GM12892 (cell line): ENCODE measurements at regions not wholly inside any gene's neighbourhood (a gene's known extent, or its start where the extent isn't known, plus 50 kb on each side); places are given as distances from the start of the nearest gene placed in this dataset.

Source experiments
- DNase-seq: peaks from one replicate; pipeline ENCODE4 v3.0.0; 2011; ENCODE audit not compliant: insufficient read length
- FAIRE-seq: peaks from 2 replicates; lab custom pipeline; 2011; peaks lifted over from hg19 to GRCh38; lab: Jason Lieb, UNC
- POLR2A ChIP-seq: IDR thresholded peaks from 2 replicates; pipeline ENCODE4 v1.6.1; 2011; ENCODE audit warnings: low read depth, low read length, control low read depth
- POLR2AphosphoS5 ChIP-seq: IDR thresholded peaks from 2 replicates; pipeline ENCODE4 v1.6.1; 2011; ENCODE audit warnings: low read depth, low read length, control low read depth
- TAF1 ChIP-seq: IDR thresholded peaks from 2 replicates; pipeline ENCODE4 v1.6.1; 2011; ENCODE audit warnings: low read depth, mild to moderate bottlenecking, control low read depth, low read length, borderline replicate concordance

GRCh38 chr2:150695451-150696135 lies 208.1 kb upstream of the RND3 start:
- no peak for DNase-seq
- TF ChIP-seq POLR2A (no peak), TAF1 (no peak), POLR2AphosphoS5 (no peak)
- no peak for FAIRE-seq

GRCh38 chr2:150693556-150693955 lies 206.1 kb upstream of the RND3 start:
- TF ChIP-seq POLR2AphosphoS5 (no peak), POLR2A (no peak), TAF1 (no peak)
- FAIRE-seq = no peak
- no peak for DNase-seq

GRCh38 chr2:150690870-150691269 lies 203.4 kb upstream of the RND3 start:
- FAIRE-seq (no peak), DNase-seq (no peak)
- TF ChIP-seq TAF1 = no peak
- TF ChIP-seq POLR2AphosphoS5 = no peak

GRCh38 chr2:150690261-150690660 lies 202.8 kb upstream of the RND3 start:
- no peak for TF ChIP-seq POLR2AphosphoS5
- no peak for TF ChIP-seq TAF1
- TF ChIP-seq POLR2A = no peak
- DNase-seq (no peak), FAIRE-seq (no peak)

- FAIRE-seq = no peak
- no peak for TF ChIP-seq POLR2A
- TF ChIP-seq POLR2AphosphoS5 = no peak
- no peak for TF ChIP-seq TAF1
- no peak for DNase-seq
Observed at GRCh38 chr2:150689590-150689989, 202.1 kb upstream of the RND3 start.

GRCh38 chr2:150688016-150688415 lies 200.5 kb upstream of the RND3 start:
- TF ChIP-seq POLR2A (no peak), TAF1 (no peak), POLR2AphosphoS5 (no peak)

GRCh38 chr2:150686391-150686790 lies 198.9 kb upstream of the RND3 start:
- no peak for DNase-seq
- FAIRE-seq = no peak
- TF ChIP-seq TAF1 = no peak

More at GRCh38 chr2:150688016-150688415, 200.5 kb upstream of the RND3 start:
- FAIRE-seq = no peak
- no peak for DNase-seq

GRCh38 chr2:150681120-150681804 lies 193.8 kb upstream of the RND3 start:
- FAIRE-seq (no peak), DNase-seq (no peak)

GRCh38 chr2:150679456-150680120 lies 192.1 kb upstream of the RND3 start:
- TF ChIP-seq POLR2A (no peak), TAF1 (no peak), POLR2AphosphoS5 (no peak)
- no peak for FAIRE-seq
- DNase-seq = no peak

More at GRCh38 chr2:150681120-150681804, 193.8 kb upstream of the RND3 start:
- TF ChIP-seq POLR2AphosphoS5 = no peak
- TF ChIP-seq POLR2A = no peak
- no peak for TF ChIP-seq TAF1

GRCh38 chr2:150677551-150677950 lies 190.1 kb upstream of the RND3 start:
- DNase-seq (no peak), FAIRE-seq (no peak)
- no peak for TF ChIP-seq POLR2AphosphoS5
- no peak for TF ChIP-seq POLR2A
- TF ChIP-seq TAF1 = no peak

GRCh38 chr2:150676747-150677383 lies 189.4 kb upstream of the RND3 start:
- TF ChIP-seq TAF1 (no peak), POLR2AphosphoS5 (no peak), POLR2A (no peak)
- no peak for DNase-seq
- FAIRE-seq = no peak

GRCh38 chr2:150675807-150676206 lies 188.3 kb upstream of the RND3 start:
- TF ChIP-seq POLR2AphosphoS5 = no peak
- TF ChIP-seq TAF1 = no peak
- no peak for TF ChIP-seq POLR2A
- DNase-seq (no peak), FAIRE-seq (no peak)
